ENCODE measurements at regions not wholly inside any gene's neighbourhood (a gene's known extent, or its start where the extent isn't known, plus 50 kb on each side); places are given as distances from the start of the nearest gene placed in this dataset.

DNA sequence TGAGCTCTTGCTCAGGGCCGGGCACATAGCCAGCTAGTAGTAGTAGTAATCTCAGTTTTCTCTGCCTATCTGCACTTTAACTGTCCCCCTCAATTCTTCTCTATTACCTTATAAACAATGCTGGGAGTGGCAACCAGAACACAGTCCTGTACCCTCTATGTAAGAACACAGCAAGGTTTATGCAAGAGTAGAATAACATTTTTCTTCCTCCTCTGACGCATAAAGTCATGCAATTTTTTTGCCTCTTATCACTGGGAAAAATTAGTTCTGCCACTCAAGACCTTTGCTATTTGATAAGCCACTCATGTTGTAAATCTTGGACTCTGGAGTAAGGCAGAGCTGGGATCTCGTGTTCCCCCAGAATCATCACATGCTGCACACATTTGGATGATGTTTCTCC lies 200.7 kb upstream of the SOX11 start:
- DNase-seq (ENCODE audit: low spot score): no peak

DNA sequence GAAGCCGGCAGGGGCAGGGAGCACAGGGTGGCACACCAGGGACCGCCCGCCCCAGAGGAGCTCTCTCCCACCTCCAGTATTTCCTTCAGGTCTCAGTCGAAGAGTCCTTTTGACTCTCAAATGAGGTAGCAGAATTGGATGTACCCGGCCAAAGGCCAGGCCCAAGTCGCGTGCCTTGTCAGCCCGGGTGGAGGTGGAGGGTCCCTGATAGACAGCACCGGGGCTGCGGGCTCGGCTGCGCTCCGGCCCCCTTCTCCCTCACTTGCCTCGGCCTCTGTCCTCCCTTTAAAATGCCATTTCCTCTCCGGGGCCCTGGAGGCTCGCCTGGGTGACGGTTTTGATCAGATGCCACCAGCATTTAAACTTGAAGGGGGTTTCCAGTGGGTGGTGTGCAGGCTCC lies 198.9 kb upstream of the SOX11 start:
- DNase-seq (ENCODE audit: low spot score): no peak

DNA sequence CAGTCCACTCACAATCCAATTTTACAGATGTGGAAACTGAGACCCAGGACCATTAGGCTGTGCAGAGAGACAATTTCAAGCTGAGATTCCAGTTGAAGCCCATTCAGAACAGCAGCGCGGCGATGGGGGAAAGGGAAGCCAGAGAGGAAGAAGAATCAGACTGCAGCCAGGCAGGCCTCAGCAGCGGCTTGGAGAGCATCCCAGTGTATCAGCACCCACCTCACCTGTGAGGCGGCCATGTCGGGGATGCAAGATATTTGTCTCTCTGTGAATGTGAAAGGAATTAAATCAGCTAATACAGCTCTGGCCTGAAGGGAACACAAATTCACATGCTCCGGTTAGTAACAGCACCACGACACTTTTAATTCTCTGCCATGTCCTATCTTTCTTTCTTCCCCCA lies 198.0 kb upstream of the SOX11 start:
- DNase-seq (ENCODE audit: low spot score): no peak

DNA sequence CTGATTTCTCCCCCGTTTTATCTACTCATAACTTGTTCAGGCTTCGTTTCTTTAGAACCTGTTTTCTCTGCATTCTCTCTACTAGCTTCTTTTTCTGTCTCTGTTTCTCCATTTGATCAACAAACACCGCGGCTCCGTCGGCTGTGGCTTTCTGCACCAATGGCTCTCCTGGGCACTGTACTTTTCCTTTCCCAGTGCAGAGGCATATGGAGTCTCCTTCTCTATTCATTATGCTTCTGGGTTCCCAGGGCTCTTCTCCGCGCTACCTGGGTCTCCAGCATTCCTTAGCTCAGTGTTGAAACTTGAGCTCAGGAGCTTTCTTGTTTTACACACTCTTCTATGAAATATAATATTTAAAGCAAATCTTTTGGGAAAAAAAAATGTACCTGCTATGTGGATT lies 196.6 kb upstream of the SOX11 start:
- no peak for DNase-seq (ENCODE audit: low spot score)

DNA sequence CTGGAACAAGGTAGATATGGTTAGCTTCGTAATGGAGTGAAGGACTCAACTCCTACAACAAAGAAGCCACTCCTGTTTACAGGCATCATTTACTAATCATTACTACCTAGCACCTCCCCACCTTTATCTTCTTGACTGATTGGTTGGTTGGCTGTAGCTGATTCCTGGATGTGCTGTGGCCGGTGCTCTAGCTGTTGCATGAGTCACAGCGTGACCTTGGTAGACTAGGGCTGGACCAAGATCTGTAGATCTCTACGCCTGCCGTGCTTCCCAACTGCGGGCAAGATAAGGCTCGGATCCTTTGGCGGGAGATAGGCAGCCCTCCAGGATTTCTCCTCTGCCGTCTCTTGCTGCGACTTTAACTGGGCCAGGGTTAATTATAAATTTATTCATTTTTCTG lies 194.3 kb upstream of the SOX11 start:
- DNase-seq (ENCODE audit: low spot score): no peak

DNA sequence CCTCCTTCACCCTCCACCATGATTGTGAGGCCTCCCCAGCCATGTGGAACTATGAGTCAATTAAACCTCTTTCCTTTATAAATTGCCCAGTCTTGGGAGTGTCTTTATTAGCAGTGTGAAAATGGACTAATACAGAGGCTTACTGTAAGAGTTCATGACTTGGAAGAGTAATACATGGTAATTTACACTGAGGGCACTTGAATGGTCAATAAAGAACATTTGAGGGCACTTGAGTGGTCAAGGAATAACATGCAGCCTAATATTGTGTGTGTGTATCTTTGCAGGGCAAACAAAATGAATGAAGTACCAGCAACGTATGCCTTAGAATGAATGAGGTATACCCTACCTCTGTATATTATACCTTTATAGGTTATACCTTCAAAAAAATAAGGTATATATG lies 190.4 kb upstream of the SOX11 start:
- no peak for DNase-seq (ENCODE audit: low spot score)

DNA sequence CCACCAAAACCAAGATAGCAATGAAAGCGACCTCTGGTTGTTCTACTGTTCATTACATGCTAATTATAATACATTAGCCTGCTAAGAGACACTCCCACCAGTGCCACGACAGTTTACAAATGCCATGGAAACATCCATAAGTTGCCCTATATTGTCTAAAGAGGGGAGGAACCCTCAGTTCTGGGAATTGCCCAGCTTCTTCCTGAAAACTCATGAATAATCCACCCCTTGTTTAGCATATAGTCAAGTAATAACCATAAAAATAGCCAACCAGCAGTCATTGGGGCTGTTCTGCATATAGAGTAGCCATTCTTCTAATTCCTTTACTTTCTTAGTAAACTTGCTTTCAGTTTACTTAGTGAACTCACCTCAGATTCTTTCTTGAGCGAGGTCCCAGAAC lies 189.8 kb upstream of the SOX11 start:
- DNase-seq (ENCODE audit: low spot score): no peak

DNA sequence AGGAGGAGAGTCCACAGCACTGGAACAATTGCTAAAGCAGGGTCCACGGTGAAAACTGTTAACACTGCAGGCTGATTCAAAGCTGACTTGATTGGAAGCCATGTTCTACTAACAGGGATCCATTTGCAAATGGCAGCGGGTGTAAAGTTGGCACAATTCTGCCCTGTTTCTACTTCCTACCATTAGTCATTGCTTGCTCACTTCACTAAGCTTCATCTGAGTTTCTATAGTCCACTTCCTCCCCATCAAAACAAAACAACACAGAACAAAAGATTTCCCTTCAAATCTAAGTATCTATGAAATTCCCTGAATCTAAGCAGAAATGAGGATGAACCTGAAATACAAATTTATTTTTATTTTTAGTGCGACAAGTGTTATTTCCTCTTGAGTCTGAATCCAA lies 187.4 kb upstream of the SOX11 start:
- DNase-seq (ENCODE audit: low spot score): no peak

DNA sequence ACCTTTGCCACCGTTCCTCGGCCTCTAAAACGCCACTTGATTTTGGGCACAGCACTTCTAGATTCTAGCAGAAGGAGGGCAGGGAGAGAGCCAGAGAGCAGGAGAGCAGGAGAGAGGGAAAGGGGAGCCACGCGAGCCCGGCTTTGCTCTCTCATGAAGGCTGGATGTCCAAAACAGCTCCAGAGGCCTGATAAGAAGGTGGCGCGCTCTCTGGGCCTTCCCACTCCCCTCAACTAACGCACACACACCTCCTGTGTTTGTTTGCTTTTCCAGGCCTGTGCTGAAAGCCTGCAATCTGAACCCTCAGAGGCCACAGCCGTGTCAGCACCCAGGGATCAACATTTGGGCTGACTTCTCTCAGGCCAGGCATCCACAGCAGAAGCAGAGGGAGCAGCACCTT lies 184.8 kb upstream of the SOX11 start:
- DNase-seq (ENCODE audit: low spot score): no peak

DNA sequence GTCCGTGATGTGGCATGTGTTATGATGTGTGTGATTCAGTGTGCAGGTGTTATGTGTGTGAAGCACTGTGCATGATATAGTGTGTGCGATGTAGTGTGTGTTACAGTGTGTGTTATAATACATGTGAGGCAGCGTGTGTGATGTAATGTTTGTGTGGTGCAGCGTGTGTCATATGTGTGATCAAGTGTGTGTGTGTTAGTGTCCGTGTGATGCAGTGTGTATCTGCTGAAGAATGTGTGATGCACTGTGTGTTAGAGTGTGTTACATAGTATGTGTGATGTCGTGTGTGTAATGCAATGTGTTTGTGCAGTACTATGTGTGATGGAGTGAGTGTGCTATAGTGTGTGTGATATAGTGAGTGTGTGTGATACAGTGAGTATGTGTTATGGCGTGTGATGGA lies 182.8 kb upstream of the SOX11 start:
- no peak for DNase-seq (ENCODE audit: low spot score)

DNA sequence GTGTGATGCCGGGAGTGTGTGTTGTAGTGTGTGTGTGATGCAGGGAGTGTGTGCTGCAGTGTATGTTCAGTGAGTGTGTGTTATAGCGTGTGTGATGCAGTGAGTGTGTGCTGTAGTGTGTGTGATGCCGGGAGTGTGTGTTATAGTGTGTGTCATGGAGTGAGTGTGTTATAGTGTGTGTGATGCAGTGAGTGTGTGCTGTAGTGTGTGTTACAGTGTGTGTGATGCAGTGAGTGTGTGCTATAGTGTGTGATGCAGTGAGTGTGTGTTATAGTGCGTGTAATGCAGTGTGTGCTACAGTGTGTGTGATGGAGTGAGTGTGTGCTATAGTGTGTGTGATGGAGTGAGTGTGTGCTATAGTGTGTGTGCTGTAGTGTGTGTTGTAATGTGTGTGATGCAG lies 182.1 kb upstream of the SOX11 start:
- DNase-seq (ENCODE audit: low spot score): no peak

DNA sequence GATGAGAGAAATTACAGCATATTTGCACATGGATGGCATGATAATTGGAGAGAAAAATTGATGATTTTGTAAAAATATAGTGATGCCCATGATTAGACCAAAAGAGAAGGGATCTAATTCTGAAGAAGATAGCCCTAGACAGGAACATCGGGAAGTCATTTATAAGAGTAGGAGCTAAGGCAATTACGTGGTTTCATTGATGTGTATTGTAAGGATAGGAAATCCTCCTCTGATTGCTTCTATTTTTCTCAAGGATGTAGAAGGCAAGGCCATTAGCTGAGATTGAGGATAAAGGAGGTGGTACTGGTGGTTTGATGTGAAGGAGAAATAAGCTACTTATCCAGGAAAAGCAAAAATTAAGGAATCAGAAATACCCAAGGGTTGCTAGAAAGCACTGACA lies 176.5 kb upstream of the SOX11 start:
- DNase-seq (ENCODE audit: low spot score): no peak

DNA sequence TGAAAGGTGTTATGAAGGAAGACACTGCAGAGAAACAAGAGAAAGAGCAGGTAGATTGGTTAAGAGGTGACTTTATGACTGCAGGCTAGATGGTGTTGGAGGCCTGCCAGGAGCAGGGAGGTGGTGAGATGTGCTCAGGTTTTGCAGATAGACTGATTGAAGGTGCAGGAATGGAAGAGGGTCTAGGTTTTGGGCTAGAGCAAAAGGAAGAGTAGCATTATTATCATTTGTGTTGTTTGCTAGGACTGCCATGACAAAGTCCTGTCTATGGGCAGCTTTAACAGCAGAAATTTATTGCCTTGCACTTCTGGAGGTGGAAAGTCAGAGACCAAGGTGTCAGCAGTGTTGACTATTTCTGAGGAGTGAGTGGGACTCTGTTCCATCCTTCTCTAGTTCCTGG lies 172.9 kb upstream of the SOX11 start:
- no peak for DNase-seq (ENCODE audit: low spot score)

DNA sequence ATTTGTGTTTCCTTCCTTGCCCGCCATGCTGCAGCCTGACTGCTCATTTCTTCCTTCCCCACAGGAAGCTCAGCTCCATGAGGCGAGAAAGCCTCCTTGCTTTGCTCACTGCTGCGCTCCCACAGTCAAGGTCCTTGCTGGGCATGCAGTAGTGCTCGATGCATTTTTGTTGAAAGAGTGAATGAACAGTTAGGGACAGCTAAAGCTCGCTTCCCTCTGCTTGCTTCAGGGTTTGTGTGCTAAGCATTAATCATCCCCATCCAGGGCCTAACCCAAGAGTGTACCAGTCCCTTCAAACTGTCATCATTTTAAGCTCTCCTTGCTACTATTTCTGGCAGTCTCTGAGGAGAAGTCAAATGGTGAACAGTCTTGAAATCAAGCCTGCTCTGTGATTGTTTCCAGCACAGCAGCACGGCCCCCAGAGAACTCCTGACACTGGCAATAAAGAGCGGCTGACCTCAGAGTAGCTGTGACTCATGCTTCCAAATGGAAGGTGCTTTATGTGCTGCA lies 171.7 kb upstream of the SOX11 start:
- peak; percentile 3 for DNase-seq (ENCODE audit: low spot score)

DNA sequence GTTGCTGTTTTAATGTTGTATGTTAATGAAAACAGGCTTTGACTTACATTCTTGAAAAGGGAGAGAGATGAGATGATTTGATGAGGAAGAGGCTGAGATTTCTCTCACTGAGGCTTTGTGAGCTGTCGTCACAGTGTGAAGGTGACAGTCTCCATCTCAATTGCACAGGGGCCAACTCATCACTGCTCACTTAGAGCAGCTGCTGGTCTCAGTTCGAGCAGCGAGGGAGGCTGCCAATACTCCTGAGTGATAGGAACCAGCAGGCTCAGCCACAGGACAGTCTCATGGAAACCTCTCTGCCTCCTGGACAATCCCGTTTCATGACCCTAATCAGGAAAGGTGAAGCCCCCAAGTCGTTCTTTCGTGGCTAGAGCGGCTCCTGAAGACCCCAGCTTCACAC lies 170.7 kb upstream of the SOX11 start:
- DNase-seq (ENCODE audit: low spot score): peak; percentile 7

DNA sequence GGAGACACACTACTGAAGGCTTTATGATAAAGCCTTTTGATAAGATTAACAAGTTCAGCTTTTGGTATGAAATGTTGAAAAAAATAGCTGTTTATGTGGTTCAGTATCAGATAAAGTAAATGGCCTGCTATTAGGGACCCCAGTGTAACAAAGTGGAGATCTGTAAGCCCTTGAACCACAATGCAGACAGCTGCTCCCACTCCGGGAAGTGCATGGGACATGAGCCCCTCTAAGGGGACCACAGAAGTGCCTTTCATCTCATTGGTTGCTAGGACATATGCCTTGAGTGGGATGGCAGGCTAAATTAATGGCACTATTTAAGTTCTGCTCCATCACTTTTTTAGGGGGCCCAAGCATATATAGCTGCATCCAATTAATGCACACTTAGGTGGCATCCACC lies 167.6 kb upstream of the SOX11 start:
- no peak for DNase-seq (ENCODE audit: low spot score)

DNA sequence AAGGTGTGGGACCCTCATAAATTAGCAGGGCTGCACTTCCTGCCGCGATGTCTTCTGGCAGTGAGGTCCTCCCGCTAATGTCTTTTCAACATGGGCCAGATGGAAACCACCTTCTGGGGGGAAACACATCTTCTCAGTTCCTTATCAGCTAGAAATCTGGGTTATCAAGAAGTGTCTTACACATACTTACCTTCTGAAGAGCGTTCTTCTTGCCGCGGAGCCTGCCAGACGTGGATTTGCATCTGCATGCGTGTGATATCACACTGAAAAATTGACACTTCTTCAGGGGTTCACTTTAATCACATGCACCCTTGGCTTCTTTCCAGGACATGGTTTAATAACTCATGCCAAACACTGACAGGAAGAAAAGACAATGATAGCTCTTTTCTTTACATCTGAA lies 163.5 kb upstream of the SOX11 start:
- no peak for DNase-seq (ENCODE audit: low spot score)

DNA sequence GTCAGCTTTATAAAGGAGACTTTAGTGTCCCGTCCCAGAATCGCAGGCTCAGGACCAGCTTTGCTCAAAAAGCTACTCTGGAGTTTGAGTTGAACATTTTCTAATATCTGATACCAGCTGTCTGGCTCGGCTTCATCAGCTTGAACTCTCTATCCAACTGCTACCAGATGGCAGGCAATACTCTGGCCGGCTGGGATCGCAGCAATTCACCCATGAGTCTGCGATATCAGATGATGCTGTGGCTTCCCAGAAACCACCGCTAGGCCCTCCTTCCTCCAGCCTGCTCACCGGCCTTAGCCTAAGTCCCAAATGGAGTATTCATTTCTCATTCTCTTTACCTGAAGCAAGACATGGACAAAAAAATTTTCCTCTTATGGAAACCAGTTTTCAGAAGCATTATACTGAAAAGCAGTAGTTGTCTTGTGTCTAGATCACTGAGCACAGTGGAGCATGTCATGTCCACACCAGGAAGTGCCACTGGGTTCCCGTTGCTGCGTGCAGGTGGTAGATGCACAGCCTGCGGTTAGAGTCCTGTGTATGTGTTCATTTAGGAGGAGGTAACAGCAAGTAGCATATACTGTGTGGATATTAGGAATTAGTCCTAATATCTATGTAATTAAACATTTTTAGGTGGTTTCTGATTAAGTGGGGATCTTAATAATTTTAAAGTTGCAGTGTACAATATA lies 162.0 kb upstream of the SOX11 start:
- peak; percentile 2 for DNase-seq (ENCODE audit: low spot score)

DNA sequence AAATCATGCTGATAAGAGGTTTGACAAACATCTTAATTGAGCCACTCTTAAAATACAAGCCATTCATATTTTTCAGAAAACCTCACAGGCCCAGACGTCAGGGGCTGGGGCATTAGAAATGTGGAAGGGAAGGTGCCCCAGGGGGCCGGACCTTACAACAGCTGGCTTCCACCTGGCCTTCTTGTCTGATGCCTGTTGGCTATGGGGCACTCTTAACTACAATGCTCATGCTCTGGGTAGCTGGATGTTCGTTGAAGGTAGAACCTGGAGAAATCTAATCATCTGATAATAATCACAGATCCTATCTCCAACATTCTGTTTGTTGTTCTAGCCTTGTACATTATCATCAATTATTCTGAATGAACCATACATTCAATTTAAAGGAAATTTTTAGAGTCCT lies 156.9 kb upstream of the SOX11 start:
- DNase-seq (ENCODE audit: low spot score): no peak

DNA sequence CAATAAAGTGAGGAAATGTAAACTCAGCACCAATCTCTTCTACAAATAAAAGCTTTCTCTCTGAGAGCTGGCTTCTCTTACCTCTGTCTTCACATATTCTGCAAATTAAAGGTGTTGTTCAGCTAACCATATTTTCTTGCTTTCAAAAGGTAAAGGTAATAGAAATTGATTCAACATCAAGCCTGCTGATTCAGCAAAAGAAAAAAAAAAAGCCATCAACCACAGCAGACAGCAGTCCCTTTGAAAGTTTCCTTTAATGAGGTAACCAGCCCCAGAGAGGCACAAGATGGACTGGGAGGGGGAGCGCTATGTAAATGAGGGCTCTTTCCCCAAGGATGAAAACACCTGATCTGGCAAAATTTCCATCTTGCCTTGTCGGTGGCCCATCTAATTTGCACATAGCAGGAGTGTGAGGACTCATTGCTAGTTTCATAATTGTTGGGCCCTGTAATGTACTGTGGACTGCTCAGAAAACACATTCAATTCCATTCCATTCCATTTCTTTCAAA lies 154.9 kb upstream of the SOX11 start:
- no peak for DNase-seq (ENCODE audit: low spot score)

DNA sequence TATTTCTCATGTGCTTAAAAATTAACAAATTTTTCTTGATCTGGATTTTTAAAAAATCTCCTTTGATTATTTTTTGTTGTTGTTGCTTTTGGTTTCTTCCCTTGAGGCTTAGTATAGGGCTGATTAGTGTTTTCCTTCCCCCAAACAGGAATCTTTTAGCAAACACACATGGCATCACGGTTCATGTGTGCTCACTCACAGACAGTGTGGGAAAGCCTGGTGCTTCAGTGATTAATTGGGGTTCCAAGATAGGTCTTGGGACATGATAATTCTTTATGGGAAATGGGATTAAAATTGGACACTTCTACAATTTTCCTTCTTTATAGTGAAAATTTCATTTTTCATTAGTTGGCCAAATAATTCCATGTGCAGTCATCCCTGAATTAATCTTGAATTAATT lies 153.9 kb upstream of the SOX11 start:
- no peak for DNase-seq (ENCODE audit: low spot score)

DNA sequence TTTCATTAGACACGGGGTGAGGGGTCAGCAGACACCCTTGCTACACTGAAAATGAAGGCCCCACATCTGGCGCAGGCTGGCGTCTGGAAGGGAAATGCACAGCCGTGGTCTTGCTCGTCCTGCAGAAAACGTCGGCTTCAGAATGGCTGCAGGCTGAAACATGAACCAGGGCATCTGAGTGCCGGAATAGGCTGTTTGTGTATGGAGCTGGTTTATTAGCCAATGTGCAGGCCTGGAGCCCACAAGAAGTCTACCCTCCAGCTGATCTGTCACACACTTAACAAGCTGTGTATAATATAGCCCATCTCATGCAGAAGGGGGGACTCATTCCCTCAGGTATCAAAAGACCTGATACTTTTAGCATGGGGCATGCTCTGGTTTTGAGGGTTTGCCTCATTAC lies 153.4 kb upstream of the SOX11 start:
- DNase-seq (ENCODE audit: low spot score): no peak

DNA sequence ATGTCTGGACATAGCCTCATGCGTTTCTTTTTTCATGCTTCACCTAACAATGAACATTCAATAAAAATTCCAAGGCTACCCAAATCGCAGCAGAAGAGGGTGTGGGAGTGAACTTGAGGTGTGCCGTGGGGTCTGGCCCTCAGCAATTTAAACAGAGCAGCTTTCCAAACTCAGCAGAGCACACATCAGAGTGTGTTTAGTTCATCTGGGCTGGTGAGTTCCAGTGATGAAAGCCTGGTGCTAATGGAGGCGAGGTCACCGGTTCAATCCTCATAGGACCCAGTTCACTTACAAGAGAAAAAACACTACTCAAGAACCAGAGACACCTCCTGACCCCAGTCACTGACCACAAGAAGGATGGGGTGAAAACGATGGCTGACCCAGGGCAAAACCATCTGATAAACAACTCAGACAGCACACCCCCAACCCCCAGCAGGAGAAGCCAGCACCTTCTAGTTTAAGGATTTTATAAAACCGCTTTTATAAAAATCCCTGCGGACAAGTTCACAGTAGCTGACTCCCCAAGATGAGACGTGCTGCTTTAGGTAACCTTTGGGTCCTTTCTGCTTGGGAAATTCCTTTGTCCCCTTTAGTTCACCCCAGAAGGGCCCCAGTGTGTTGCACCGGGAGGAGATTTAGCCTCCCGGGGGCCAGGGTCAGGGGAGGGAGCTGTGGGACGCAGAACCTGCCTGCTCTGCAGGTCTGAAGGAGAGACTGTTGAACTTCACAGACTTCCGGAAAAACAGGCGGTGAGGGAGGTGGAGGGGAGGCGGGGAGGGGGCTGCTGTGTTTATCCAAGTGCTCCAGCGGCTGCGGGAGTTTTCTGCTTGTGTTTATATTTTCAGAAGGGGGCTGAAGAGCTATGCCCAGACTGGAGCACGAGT lies 152.7 kb upstream of the SOX11 start:
- no peak for DNase-seq (ENCODE audit: low spot score)

Measured in pons (tissue), 1 donor.